PC-9 (cell line): ENCODE measurements at regions not wholly inside any gene's neighbourhood (a gene's known extent, or its start where the extent isn't known, plus 50 kb on each side); places are given as distances from the start of the nearest gene placed in this dataset.

Experiments
- EZH2 ChIP-seq: fragments of 200-600 bp; sonication (generic); IDR thresholded peaks from 2 replicates; pipeline ENCODE4 v1.8.0; 2017; ENCODE audit warnings: antibody characterized with exemption, low read depth
- TF ChIP-seq, protein P1 (sequence below): fragments of 200-600 bp; sonication (generic); conservative IDR thresholded peaks from 2 replicates; pipeline ENCODE4 v1.6.1; 2017; ENCODE audit warnings: mixed run types, antibody characterized with exemption, mild to moderate bottlenecking, moderate library complexity

DNA sequence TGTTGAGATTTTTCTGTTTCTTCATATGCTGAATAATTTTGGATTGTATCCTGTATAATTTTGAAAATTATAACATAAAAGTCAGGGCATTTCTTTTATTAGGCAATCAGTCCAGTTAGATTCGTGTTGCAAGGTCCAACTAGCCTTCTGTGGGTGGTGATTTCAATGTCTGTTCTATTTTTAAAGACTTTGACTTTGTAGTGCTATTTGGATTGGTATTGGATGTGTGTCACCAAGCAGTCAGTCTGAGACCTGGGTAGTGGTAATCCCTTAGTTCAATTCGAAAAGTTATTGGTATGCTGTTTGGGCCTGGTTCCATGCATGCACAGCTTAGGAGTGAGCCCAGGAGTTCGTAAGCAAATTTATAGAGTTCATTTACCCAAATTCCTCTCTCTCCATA, 82.2 kb downstream of the EPDR1 start:
- TF ChIP-seq, protein P1, sequence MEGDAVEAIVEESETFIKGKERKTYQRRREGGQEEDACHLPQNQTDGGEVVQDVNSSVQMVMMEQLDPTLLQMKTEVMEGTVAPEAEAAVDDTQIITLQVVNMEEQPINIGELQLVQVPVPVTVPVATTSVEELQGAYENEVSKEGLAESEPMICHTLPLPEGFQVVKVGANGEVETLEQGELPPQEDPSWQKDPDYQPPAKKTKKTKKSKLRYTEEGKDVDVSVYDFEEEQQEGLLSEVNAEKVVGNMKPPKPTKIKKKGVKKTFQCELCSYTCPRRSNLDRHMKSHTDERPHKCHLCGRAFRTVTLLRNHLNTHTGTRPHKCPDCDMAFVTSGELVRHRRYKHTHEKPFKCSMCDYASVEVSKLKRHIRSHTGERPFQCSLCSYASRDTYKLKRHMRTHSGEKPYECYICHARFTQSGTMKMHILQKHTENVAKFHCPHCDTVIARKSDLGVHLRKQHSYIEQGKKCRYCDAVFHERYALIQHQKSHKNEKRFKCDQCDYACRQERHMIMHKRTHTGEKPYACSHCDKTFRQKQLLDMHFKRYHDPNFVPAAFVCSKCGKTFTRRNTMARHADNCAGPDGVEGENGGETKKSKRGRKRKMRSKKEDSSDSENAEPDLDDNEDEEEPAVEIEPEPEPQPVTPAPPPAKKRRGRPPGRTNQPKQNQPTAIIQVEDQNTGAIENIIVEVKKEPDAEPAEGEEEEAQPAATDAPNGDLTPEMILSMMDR = no peak
- no peak for TF ChIP-seq EZH2
